ENCODE measurements at regions not wholly inside any gene's neighbourhood (a gene's known extent, or its start where the extent isn't known, plus 50 kb on each side); places are given as distances from the start of the nearest gene placed in this dataset.

DNA sequence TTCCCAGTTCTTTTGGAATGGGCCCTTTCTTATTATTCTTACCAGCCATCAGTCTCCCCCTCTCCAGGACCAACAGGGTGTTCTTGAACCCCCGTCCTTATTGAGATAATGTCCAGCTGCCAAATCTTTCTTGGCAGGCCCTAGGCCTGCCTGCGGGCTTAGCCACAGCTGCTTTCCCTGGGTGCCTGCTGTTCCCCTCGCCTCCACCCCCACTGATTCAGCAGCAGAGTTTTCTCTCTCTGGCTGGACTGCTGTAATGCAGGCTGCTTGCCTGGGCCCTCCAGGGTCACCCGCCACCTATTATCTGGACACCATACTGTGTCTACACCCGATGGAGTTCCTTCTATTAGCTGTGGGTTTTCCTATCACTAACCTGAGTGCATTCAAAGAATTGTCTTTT is 395.4 kb upstream of the ATP5MC3 start:
- no peak for TF ChIP-seq CTCF (IDR thresholded peaks at IDR 0.05; ENCODE audit: low read depth, low read length, missing input control)
- no peak for TF ChIP-seq YY1 (IDR thresholded peaks at IDR 0.05)
